ENCODE measurements at regions not wholly inside any gene's neighbourhood (a gene's known extent, or its start where the extent isn't known, plus 50 kb on each side); places are given as distances from the start of the nearest gene placed in this dataset.
"Not testable (repeated sequence)": the region's sequence is repeated elsewhere in the genome, so short reads cannot be mapped to it uniquely, and the experiment has no call there.

- DNase-seq, result peak; percentile 70
Observed at GRCh38 chr6:141874930-141875602, 257.7 kb upstream of the GJE1 start.

GRCh38 chr6:141869509-141869908 is 263.2 kb upstream of the GJE1 start:
- not testable (repeated sequence) for DNase-seq

- no peak for DNase-seq
Observed at GRCh38 chr6:141867767-141868166, 265.0 kb upstream of the GJE1 start.

GRCh38 chr6:141866731-141867497 is 265.8 kb upstream of the GJE1 start:
- no peak for DNase-seq

GRCh38 chr6:141851063-141851462 is 281.7 kb upstream of the GJE1 start:
- DNase-seq, result no peak

- DNase-seq, result no peak
Observed at GRCh38 chr6:141848029-141848890, 284.5 kb upstream of the GJE1 start.

GRCh38 chr6:141846639-141847038 is 286.1 kb upstream of the GJE1 start:
- DNase-seq, result no peak

- DNase-seq, result no peak
Observed at GRCh38 chr6:141843178-141843834, 289.4 kb upstream of the GJE1 start.

GRCh38 chr6:141833001-141833655 is 299.6 kb upstream of the GJE1 start:
- DNase-seq, result no peak

- no peak for DNase-seq
Observed at GRCh38 chr6:141830530-141830929, 302.2 kb upstream of the GJE1 start.

GRCh38 chr6:141829566-141830360 is 303.0 kb upstream of the GJE1 start:
- no peak for DNase-seq

GRCh38 chr6:141824350-141824749 is 308.4 kb upstream of the GJE1 start:
- peak; percentile 41 for DNase-seq

- DNase-seq, result not testable (repeated sequence)
Observed at GRCh38 chr6:141815039-141815438, 317.7 kb upstream of the GJE1 start.

- no peak for DNase-seq
Observed at GRCh38 chr6:141809901-141810300, 322.8 kb upstream of the GJE1 start.

GRCh38 chr6:141808662-141809061 is 324.1 kb upstream of the GJE1 start:
- no peak for DNase-seq

- DNase-seq, result not testable (repeated sequence)
Observed at GRCh38 chr6:141800973-141801372, 331.8 kb upstream of the GJE1 start.

GRCh38 chr6:141790921-141791320 is 341.8 kb upstream of the GJE1 start:
- no peak for DNase-seq

- no peak for DNase-seq
Observed at GRCh38 chr6:141788096-141788495, 344.6 kb upstream of the GJE1 start.

- DNase-seq, result no peak
Observed at GRCh38 chr6:141783585-141783984, 349.1 kb upstream of the GJE1 start.

- no peak for DNase-seq
Observed at GRCh38 chr6:141780296-141780695, 352.4 kb upstream of the GJE1 start.

- no peak for DNase-seq
Observed at GRCh38 chr6:141764388-141764787, 368.3 kb upstream of the GJE1 start.

GRCh38 chr6:141758430-141758829 is 374.3 kb upstream of the GJE1 start:
- no peak for DNase-seq

Data from OCI-M1 (cell line).